Fibroblast of skin of back (primary cell): ENCODE measurements at regions not wholly inside any gene's neighbourhood (a gene's known extent, or its start where the extent isn't known, plus 50 kb on each side); places are given as distances from the start of the nearest gene placed in this dataset.
"Not testable (repeated sequence)": the region's sequence is repeated elsewhere in the genome, so short reads cannot be mapped to it uniquely, and the experiment has no call there.

Source experiments
- DNase-seq: peaks from one replicate; pipeline ENCODE4 v3.0.0-alpha.2; 2013

GRCh38 chr12:92393504-92393903 is 247.9 kb upstream of the BTG1 start:
- no peak for DNase-seq

GRCh38 chr12:92391726-92392125 is 246.1 kb upstream of the BTG1 start:
- not testable (repeated sequence) for DNase-seq

- no peak for DNase-seq
These were observed 243.8 kb upstream of the BTG1 start for GRCh38 chr12:92389466-92389865.

- DNase-seq, result no peak
These were observed 239.7 kb upstream of the BTG1 start for GRCh38 chr12:92385296-92385695.

GRCh38 chr12:92384571-92384970 is 238.9 kb upstream of the BTG1 start:
- DNase-seq, result no peak

- no peak for DNase-seq
These were observed 236.8 kb upstream of the BTG1 start for GRCh38 chr12:92382383-92382878.

- DNase-seq, result no peak
These were observed 236.2 kb upstream of the BTG1 start for GRCh38 chr12:92381856-92382255.

GRCh38 chr12:92378682-92379479 is 233.2 kb upstream of the BTG1 start:
- no peak for DNase-seq

- not testable (repeated sequence) for DNase-seq
These were observed 229.9 kb upstream of the BTG1 start for GRCh38 chr12:92375504-92375903.

GRCh38 chr12:92370828-92371227 is 225.2 kb upstream of the BTG1 start:
- no peak for DNase-seq

- DNase-seq, result peak; percentile 33
These were observed 224.0 kb upstream of the BTG1 start for GRCh38 chr12:92369636-92370035.

- DNase-seq, result no peak
These were observed 223.4 kb upstream of the BTG1 start for GRCh38 chr12:92369056-92369455.

- no peak for DNase-seq
These were observed 220.2 kb upstream of the BTG1 start for GRCh38 chr12:92365836-92366235.

- DNase-seq, result no peak
These were observed 219.7 kb upstream of the BTG1 start for GRCh38 chr12:92365333-92365732.

GRCh38 chr12:92363295-92364146 is 217.9 kb upstream of the BTG1 start:
- peak; percentile 61 for DNase-seq

GRCh38 chr12:92362785-92363184 is 217.1 kb upstream of the BTG1 start:
- no peak for DNase-seq

GRCh38 chr12:92362126-92362525 is 216.5 kb upstream of the BTG1 start:
- DNase-seq, result no peak

- no peak for DNase-seq
These were observed 214.9 kb upstream of the BTG1 start for GRCh38 chr12:92360543-92360942.

- DNase-seq, result no peak
These were observed 214.0 kb upstream of the BTG1 start for GRCh38 chr12:92359581-92360209.

GRCh38 chr12:92357584-92358261 is 212.1 kb upstream of the BTG1 start:
- DNase-seq, result no peak

GRCh38 chr12:92356425-92356824 is 210.8 kb upstream of the BTG1 start:
- DNase-seq, result no peak

- no peak for DNase-seq
These were observed 204.0 kb upstream of the BTG1 start for GRCh38 chr12:92349635-92350034.

GRCh38 chr12:92342574-92342973 is 196.9 kb upstream of the BTG1 start:
- no peak for DNase-seq
